ENCODE measurements at regions not wholly inside any gene's neighbourhood (a gene's known extent, or its start where the extent isn't known, plus 50 kb on each side); places are given as distances from the start of the nearest gene placed in this dataset.

DNA sequence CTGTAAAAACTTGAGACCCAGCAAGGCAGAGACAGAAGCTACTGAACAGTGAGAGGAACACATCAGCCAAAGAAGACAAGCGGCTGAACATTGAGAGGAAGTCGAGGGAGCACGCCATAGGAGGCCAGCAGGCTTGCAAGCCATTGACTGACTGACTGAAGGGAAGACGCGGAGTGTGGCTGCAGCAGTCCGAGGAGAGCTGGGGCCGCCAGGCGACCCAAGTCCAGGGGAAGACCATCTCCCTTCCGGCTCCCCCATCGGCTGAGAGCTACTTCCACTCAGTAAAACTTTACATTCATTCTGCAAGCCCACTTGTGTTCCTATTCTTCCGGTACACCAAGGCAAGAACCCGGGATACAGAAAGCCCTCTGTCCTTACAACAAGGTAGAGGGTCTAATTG lies 167.3 kb upstream of the MBL2 start:
- no peak for DNase-seq

DNA sequence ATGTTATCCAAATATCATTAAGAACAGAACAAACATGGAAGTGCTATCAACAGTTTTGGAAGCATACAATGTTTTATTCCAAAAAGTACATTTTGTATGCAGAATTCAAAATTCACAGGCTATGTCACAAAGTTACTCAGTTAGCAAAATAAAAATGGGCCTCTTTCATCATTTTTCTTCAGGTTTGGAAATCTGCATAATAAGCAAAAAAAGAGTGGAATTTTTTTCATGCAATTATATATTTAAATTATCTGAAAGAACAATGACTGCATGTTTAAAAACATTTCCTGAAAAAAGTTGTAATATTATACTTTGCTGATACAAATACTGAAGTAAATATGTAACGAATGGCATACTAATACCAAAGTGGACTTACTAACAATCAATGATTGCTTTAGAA lies 161.2 kb upstream of the MBL2 start:
- no peak for DNase-seq

DNA sequence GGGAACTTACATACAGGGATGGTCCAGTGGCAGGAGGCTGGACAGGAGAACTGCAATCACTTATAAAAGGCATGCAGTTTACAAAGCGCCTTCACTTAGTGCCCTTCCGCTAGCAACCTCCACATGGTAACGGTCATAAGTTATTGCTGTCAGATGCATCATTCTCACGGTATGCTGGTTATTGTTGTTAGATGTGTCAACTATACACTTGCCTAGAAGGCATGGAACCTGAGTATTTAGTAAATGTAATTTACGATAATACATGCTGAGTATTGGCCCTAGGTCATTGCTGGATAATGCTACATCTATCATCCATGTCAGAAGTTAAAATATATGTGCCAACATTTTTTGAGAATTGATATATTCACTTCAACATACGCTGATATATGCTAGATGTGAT lies 155.1 kb upstream of the MBL2 start:
- DNase-seq, result no peak

DNA sequence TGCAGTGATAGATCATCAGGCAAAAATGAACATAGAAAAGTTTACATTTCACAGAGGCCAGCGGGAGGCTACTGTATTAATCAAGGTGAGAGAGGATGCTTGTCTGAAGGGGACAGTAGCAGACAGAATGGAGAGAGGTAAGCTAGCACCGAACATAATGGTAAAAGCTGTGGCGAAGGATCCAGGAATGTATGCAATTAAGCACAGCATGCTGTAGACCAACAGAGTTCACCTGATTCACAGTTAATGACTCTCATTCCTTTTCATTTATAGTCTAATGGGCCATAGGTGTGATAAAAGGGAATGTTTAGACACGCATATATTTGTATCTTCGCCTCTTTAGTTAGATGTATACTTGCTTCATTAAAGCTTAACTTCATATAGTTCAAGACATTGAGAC lies 150.9 kb upstream of the MBL2 start:
- DNase-seq, result no peak

DNA sequence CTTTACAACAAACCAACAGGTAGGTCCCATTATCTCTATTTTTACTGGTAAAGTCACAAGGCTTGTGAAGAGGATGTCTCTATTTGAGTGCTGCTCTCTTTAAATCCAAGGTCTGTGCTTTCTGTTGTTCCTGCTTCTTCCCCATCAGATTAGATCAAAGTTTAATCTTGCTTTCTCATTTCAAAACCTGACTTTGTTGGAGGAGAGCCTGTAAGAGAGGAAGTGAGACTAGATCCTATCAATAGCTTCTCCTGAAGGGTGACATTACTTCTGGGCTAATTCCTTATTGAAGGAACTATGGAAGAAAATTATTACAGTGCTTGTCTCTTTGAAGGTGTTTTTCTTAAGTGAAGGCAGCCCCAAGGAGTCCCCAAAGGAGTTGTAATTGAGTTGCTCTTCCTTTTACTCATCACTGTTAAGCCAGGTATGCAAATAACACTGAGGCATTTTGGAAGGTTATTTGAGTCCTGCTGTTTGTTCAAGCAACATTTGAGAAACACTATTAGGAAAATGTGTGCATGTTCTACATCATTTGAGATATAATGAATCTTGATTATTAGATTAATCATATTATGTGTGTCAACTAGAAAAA lies 146.2 kb upstream of the MBL2 start:
- no peak for DNase-seq

DNA sequence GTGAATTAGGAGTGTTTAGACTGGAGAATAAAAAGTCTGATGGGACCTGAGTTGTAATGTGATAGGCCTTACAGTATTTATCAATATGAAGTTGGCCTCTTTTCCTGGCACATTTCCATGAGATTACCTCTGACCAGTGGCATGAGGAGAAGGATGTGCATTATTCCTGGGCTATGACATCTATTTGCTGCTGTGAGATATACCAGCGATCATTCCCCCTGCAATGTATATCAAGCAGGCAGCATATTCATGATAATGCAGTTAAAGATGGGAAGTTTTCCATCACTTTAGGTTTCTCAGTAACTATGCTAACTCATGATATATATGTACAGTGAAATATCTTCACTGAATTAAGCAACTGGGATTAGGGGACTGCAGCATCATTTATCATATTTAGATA lies 142.8 kb upstream of the MBL2 start:
- no peak for DNase-seq

DNA sequence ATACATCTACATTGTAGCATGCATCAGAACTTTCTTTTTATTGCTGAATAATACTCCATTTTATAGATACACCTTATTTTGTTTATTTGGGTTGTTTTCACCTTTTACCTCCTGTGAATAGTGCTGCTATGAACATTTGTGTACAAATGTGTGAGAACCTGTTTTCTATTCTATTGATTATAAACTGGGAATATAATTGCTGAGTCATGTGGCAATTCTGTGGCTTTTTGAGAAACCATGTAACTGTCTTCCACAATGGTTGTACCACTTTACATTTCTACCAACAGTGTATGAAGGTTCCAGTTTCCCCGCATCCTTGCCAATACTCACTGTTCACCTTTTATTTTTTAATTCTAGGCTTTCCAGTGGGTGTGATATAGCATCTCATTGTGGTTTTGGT lies 138.6 kb upstream of the MBL2 start:
- no peak for DNase-seq

DNA sequence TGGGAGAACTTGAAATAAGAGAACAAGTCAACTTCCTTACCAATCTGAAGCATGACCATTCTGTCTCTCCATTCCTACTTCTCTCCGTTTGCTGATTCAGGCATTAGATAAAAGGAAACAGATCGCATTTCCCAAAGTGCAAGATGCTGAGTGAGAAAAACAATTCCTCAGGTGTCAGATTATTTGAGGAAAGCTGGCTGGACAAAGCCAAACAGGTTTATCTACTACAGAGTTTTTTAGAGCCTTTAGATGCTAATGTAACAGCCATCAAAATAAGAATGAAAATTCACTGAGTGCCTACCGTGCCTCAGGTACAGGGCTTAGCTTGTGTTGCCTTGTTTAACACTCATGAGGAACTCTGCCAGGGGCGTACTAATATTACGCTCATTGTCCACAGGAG lies 135.9 kb upstream of the MBL2 start:
- DNase-seq, result no peak

DNA sequence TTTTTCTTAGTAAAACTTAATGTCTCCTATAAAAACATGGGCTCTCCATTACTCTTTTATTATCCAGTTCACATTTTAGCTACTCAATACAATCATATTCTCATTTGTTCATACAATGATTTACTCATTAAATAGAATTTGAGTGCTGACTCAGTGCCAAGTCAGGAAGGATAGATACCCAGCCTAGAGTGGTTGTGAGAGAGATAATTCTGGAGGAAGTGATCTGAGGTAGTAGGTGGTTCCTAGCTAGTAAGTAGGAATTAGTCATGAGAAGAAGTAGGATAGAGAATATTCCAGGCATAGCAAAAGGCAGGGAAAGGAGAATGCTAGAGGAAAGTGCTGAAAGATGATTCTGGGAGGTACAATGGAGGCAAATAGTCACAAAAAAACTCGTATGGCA lies 133.5 kb upstream of the MBL2 start:
- no peak for DNase-seq

DNA sequence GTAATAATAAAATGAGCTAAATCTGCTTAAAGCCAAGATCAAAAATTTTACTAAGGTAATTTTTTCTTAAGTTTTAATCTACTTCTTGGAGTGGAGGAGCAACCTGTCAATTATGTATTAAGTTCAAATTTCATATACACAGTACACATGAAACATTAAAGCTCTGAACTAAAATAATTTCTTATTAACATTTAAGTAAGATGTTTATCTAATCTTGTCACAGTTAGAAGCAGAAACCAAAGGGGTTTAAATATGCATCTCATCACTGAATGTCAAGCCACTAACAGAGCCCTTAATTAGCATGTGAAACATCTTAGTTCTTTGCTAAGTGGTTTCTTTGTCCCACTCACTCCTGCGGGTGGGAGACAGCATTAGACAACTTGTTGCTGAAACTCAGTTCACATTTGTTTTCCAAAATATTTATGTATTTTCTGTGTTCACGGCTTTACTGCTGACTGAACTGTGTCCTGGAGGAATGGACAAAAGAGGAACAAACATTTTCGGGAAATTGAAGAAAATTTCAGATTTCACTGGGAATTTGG lies 130.9 kb upstream of the MBL2 start:
- no peak for DNase-seq

DNA sequence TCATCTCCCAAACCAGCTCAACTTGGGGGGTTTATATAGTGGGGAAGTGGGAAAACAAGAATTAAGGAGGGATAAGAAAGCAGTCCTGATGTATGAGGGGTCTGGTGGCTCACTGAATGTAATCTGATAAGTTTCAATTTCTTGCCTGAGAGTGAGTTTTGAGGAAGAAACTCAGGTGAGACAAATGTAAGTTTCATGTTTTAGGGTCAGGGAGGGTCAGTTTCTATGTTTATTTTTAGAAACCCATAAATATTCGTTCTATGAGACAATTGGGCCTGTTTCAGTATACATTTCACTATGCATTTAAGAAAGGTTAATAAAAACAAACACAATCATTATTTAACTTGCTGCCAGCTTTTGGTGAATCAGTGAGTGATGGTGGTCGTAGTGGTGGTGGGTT lies 128.0 kb upstream of the MBL2 start:
- DNase-seq, result no peak

DNA sequence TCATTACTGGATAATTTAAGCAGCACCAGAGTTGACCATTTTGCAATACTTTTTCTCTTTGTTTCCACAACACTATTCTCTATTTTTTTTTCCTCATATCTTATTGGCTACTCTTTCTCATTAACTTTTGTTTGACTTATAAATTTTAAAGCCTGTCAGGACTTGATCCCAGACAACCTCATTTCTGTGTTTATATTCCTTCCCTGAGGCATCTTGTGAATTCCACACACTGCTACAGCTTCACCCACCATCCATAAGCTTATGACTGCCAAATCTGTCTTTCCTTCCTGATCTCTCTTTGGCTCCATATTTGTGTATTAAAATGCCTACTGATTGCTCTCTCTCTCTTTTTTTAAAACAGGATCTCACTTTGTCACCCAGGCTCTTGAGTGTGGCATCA lies 124.6 kb upstream of the MBL2 start:
- no peak for DNase-seq

DNA sequence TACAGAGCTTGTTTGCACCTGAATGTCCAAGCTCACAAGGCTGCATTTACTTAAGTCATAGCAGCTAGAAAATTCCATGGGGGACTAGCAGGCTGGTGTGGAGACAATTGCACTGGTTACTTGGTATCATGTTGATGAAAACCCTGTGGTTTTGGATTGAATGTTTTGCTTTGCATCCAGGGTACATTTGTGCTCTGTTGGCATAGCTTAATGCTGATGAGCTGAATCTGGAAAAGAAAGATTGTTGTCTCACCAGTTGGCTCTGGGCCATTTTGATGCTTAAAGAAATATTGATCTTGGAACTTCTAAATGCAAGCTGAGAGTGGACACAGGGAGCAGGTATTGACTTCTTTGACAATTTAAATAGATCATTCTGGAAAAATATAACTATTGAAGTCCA lies 122.5 kb upstream of the MBL2 start:
- DNase-seq, result no peak

DNA sequence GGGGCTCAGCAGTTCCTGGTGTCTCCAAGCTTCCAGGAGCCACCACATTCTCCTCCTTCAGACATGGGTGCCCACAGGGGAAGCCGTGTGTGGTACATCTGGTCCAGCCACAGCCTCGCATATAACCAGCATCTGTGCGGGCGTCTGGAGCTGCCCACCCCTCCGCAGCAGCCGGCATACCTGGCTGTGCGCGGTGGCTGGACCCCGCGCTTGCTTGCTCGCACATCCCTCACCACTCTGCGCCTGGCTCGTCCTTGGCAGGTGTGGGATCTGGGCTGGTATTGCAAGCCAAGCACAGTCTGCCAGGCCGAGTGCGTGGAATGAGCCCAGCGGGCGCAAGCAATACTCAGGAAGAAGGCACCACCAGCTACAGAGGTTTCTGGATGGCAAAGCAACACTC lies 117.7 kb upstream of the MBL2 start:
- no peak for DNase-seq

DNA sequence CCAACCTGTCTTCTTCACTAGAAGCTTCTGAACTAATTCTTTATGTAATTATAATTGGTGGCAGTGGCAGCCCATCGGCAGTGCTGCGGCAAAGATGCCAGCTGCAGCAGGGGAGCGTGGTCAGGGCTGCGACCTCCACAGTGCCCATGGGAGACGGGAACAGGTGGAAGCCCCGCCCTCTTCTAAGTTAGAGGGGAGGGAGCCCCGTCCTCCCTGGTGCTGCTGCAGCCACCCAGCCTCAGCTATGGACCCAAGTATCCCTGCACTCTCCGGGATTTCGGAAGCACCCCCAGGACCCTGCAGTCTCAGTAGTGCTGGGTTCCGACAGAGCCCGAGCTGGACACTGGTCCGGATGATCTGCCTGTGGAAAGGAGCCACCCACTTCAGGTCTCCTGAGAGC lies 117.0 kb upstream of the MBL2 start:
- no peak for DNase-seq

DNA sequence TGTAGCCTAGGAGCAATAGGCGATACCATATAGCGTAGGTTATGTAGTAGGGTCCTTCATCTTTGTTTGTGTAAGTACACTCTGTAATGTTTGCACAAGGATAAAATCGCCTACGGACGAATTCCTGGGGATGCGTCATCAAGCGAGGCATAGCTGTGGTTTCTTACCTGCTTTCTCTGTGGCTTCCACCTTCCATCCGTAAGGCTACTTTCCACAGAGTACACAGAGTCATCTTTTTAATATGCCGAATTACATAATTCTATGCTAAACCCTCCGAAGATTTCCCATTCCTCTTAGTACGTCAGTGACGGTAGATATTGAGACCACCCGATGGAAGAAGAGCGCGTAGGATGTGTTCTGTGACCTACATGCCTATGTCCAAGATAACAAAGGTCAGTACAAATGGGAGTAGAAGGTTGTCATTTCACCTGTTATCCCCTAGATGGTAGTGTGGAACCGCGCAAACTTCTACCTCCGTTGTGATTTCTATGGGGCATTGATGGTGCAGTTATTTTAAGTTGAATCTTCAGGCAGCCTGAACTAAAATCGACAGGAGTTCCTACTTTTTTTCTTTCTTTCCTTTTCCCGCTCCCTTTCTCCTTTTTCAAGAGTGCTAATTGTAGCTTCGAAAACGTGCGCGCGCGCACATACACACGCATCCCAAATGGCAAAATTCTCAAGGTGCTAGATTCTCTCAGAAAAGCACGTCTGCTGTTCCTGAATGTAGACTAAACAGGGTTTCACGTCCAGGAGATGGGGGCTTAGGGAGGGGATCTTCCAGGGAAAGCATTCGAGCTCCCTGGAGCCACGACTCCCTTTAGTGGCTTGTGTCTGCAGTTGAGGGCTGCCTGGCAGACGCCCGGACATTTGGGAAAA lies 111.7 kb upstream of the MBL2 start:
- DNase-seq, result peak; percentile 74

DNA sequence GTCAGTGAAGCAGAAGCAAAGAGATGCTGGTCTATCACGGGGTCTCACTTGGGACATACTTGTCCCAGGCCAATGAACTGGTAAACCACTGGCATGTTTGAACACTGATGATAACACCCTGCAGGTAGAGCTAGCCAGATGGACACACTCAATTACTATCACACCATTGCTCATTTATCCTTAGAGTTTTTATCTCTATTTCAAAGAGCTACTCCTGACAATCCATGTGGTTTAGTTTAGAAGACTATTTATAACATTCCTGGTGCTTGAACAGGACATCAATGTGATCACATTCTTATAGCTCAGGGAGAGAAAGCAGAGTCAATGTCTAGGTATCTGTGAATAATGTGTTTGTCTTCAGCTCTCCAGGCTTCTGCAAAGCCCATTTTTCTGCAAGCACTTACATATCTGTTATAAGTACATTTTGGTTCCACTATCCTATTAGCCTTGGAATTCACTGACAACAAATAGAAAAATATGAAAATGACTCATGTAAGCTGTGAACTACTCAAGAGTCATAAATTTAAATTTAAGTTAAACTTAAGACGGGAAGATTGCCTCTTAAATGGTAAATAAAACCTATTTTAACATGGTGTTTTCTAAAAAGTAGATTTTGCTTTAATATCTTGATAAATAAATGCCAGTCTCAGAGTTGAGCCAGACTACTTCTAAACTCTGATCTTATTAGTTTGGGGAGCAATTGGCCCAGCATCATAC lies 106.7 kb upstream of the MBL2 start:
- no peak for DNase-seq

DNA sequence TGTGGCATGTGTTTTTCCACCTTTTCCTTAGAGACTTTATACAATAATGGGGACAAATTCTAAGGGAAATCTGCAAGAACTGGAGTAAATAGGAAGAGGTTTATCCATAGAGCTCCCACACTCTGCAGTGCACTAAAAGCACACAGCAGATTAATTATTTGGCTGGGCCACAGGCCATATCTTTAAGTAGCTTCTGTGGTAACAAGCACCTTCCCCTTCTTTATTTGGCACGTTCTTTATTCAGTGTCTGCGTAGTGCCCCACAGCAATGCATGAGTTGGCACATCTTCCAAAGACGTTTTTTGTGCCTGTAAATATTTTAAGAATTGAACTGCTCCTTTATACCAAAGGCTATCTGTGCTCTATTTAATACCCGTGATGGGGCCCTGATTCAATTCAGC lies 104.9 kb upstream of the MBL2 start:
- DNase-seq, result no peak

DNA sequence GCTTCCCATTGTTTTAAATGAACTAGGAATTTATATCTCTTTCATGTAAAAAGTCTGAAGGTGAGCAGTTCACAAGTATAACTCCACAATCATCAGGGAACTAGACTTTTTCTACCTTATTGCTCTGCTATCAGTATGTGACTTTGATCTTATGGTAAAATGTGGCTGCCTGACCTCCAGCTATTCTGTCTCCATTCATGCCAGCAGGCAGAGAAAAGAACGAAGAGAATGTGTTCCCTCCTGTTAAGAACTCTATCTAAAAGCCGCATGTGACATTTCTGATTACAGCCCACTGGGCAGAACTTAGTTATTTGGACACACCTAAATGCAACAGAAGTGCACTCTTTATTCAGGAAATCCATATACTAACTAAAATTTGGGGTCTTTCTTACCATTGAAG lies 102.8 kb upstream of the MBL2 start:
- no peak for DNase-seq

DNA sequence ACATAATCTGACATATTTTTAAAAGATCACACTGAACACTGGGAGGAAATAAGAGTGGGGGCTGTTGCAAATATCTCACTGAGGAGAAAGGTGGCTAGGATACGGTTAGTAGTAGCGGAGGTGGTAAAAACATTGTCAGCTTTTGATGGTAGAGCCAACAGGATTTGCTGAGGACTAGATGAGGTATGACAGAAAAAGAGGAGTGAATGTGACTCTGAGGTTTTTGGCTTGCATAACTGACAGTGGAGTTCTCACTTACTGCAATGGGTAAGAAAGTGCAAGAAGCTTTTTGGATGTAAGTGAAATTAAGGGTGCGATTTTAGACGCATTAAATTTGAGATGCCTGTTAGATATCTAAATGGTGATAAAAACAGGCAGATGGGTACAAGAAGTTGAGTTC lies 102.0 kb upstream of the MBL2 start:
- no peak for DNase-seq

DNA sequence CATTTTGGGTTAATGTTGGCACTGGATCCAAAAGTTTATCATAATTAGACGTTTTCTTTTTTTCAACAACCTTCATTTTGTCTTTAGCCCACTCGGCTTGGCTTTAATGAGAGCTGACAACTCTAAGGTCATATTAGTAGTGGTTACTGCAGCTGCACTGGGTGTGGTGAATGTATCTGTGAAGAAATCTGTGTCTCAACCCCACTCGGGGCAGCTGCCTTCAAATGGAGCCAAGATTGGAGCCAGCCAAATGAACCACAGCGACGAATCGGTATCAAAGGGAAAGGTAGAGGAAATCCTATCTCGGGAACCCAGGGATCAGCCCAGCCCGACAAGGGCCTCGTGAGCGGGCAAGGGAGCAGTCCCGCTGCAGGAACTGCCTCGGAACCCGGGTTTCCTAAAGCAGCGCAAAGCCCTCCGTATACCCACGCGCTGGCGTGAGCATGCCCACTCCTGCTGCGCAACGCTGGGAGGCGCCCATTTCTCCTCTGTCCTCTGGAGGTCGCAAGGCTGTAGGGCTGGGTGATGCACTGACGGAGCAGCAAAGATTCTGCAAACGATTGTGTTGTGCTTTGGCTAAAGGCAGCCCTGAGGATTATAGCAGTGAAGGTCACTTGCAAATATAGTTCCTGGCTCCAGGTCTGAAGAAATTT lies 98.7 kb upstream of the MBL2 start:
- DNase-seq, result no peak

DNA sequence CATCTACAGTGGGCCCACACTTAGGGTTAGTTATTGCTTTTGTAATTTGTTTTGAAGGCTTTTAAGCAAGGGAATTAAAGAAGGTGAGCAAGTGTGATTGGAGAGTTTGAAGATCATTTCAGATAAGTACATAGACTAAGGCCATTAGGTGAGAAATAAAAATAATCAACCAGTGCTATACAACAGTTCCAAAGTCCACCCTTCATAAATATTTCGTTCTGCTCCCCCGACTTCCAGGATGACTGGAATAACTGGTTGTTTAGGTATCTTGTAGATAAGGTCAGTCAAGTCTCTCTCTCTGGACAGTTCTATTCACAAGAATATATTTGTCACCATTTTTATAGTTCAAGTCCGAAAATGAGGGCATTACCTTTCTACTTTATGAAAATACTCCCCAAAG lies 98.0 kb upstream of the MBL2 start:
- DNase-seq, result no peak

DNA sequence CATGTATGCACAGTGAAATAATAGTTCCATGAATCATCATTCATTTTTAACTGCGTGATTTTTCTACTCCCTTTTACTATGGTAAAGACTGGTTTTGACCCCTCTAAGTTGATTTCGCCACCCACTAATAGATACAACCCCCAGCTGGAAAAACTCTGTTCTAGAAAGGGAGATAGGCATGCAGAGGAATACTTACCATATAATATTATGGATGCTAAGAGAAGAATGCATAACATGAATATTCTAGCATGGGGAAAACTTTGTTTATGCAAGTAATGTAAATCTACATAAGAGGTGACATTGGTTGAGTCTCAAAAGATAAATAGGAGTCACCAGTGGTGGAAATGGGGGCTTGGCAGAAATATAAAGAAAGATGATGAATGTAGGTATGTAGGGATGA lies 97.3 kb upstream of the MBL2 start:
- no peak for DNase-seq

DNA sequence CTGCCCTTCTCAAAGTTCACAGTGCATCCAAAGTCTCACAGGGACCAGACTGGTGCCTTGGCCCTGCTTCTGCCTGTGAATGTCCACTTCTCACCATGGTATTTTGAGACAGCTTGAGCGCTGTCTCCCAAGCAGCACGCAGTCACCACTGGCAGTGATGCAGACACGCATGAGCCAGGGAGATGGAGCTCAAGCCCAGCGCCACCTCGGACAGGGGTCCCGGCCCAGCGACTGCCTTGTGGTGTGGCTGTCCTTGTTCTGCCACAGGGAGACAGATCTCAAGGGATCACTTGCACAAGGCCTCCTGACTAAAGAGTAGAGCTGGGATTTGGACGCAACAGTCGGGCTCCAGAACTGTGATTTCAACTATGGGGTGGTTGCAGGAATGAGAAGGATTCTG lies 92.6 kb upstream of the MBL2 start:
- DNase-seq, result no peak
